Ascending aorta (tissue), 2 donors: ENCODE measurements at regions not wholly inside any gene's neighbourhood (a gene's known extent, or its start where the extent isn't known, plus 50 kb on each side); places are given as distances from the start of the nearest gene placed in this dataset.

Source experiments
- DNase-seq, 2 donors: peaks; one replicate each; pipeline ENCODE4 v3.0.0-alpha.2; 2019; ENCODE audit warnings: low spot score in 2 of 2
- H3K27ac ChIP-seq, 2 donors: fragments of 200-600 bp; sonication (generic); one replicate each; pipeline ENCODE4 v1.5.1; 2016 to 2017; ENCODE audit warnings: mild to moderate bottlenecking in 1 of 2
- H3K27me3 ChIP-seq: fragments of 200-600 bp; sonication (generic); one replicate; pipeline ENCODE4 v1.5.1; 2017
- H3K36me3 ChIP-seq, 2 donors: fragments of 200-600 bp; sonication (generic); one replicate each; pipeline ENCODE4 v1.5.1; 2016
- H3K4me1 ChIP-seq, 2 donors: fragments of 200-600 bp; sonication (generic); one replicate each; pipeline ENCODE4 v1.5.1; 2016 to 2017; ENCODE audit warnings: mild to moderate bottlenecking in 1 of 2
- H3K4me3 ChIP-seq, 2 donors: fragments of 200-600 bp; sonication (generic); one replicate each; pipeline ENCODE4 v1.5.1; 2016 to 2017; ENCODE audit warnings: mild to moderate bottlenecking in 1 of 2
- H3K9me3 ChIP-seq, 2 donors: fragments of 200-600 bp; sonication (generic); one replicate each; pipeline ENCODE4 v1.5.1; 2016
- intact Hi-C: fragments of 100-400 bp; cut with DNase I; formaldehyde crosslinking; loops from one replicate; pipeline ENCODE4 v1.15.1; 2023
- TF ChIP-seq, protein P1 (sequence below), 3 experiments: fragments of 200-600 bp in 2 of 3; fragments of 450-650 bp in 1 of 3; sonication (generic) in 2 of 3; IDR thresholded peaks; one replicate each; pipeline ENCODE4 v1.5.1; 2016 to 2019; ENCODE audit warnings: antibody characterized with exemption in 3 of 3, mild to moderate bottlenecking in 1 of 3, moderate library complexity in 1 of 3

DNA sequence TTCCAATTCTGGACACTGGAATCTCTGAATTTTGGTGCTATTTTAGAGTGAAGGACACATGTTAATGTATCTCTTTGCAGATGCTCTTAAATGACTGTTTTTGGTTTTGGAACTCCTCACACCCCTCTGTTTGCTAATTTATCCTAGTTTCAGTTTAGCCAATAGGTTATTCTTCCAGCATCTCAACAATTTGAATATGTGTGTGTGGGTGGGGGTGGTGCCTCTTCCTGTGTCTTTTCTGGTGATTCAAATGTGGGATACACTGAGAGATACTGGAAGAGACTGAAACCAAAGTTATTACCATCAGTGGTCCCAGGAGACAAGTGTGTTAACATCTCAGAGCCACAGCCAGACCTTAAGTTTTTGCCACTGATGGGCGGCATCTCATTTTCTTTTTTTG lies 1317.4 kb upstream of the TMEM132C start:
- TF ChIP-seq, protein P1, sequence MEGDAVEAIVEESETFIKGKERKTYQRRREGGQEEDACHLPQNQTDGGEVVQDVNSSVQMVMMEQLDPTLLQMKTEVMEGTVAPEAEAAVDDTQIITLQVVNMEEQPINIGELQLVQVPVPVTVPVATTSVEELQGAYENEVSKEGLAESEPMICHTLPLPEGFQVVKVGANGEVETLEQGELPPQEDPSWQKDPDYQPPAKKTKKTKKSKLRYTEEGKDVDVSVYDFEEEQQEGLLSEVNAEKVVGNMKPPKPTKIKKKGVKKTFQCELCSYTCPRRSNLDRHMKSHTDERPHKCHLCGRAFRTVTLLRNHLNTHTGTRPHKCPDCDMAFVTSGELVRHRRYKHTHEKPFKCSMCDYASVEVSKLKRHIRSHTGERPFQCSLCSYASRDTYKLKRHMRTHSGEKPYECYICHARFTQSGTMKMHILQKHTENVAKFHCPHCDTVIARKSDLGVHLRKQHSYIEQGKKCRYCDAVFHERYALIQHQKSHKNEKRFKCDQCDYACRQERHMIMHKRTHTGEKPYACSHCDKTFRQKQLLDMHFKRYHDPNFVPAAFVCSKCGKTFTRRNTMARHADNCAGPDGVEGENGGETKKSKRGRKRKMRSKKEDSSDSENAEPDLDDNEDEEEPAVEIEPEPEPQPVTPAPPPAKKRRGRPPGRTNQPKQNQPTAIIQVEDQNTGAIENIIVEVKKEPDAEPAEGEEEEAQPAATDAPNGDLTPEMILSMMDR (IDR thresholded peaks at IDR 0.05) = no peak
- intact Hi-C loops = no loop called here
- no peaks in the 10 kb centered on the region for H3K36me3 ChIP-seq
- no peak overlapping the region for H3K4me3 ChIP-seq
- DNase-seq = no peak
- no peaks in the 10 kb centered on the region for H3K4me1 ChIP-seq
- no peaks in the 10 kb centered on the region for H3K27me3 ChIP-seq
- H3K27ac ChIP-seq = no peak overlapping the region
- no peaks in the 10 kb centered on the region for H3K9me3 ChIP-seq

GRCh38 chr12:126950266-126950665 lies 1316.7 kb upstream of the TMEM132C start:
- H3K27ac ChIP-seq = no peak overlapping the region
- no peaks in the 10 kb centered on the region for H3K9me3 ChIP-seq
- H3K27me3 ChIP-seq = no peaks in the 10 kb centered on the region
- DNase-seq = no peak
- H3K4me1 ChIP-seq = no peaks in the 10 kb centered on the region
- TF ChIP-seq, protein P1 (IDR thresholded peaks at IDR 0.05) = no peak
- H3K4me3 ChIP-seq = no peak overlapping the region
- intact Hi-C loops = no loop called here
- no peaks in the 10 kb centered on the region for H3K36me3 ChIP-seq

- Histone ChIP-seq H3K4me3 (no peak overlapping the region), H3K27ac (no peak overlapping the region), H3K9me3 (peaks cover 0 to 4% of the 10 kb centered on the region in 2 donors), H3K4me1 (no peaks in the 10 kb centered on the region), H3K27me3 (no peaks in the 10 kb centered on the region), H3K36me3 (no peaks in the 10 kb centered on the region)
- TF ChIP-seq, protein P1 (IDR thresholded peaks at IDR 0.05) = no peak
- intact Hi-C loops = no loop called here
- DNase-seq = no peak
Observed at GRCh38 chr12:126952096-126953007, 1314.6 kb upstream of the TMEM132C start.

DNA sequence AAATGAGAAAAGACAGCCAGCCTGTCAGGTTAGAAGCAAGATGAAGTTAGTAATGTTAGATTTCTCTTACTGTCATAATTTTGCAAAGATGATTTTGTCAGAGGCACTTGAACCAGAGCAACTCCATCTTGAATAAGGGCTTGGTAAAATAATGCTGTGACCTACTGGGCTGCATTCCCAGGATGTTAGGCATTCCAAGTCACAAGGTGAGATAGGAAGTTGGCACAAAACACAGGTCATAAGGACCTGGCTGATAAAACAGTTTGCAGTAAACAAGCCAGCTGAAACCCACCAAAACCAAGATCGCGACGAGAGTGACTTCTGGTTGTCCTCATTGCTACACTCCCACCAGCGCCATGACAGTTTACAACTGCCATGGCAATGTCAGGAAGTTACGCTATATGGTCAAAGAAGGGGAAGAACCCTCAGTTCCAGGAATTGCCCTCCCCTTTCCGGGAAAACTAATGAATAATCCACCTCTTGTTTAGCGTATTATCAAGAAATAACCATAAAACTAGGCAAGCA lies 1313.5 kb upstream of the TMEM132C start:
- Histone ChIP-seq H3K4me3 (no peak overlapping the region), H3K36me3 (no peaks in the 10 kb centered on the region), H3K9me3 (peaks cover 0 to 4% of the 10 kb centered on the region in 2 donors), H3K27ac (no peak overlapping the region), H3K27me3 (no peaks in the 10 kb centered on the region), H3K4me1 (no peaks in the 10 kb centered on the region)
- TF ChIP-seq, protein P1 (IDR thresholded peaks at IDR 0.05) = no peak
- intact Hi-C loops = no loop called here
- DNase-seq = no peak

GRCh38 chr12:126960221-126960620 lies 1306.7 kb upstream of the TMEM132C start:
- TF ChIP-seq, protein P1 (IDR thresholded peaks at IDR 0.05) = no peak
- Histone ChIP-seq H3K4me3 (no peak overlapping the region), H3K4me1 (no peaks in the 10 kb centered on the region), H3K36me3 (no peaks in the 10 kb centered on the region), H3K9me3 (peaks cover 0 to 4% of the 10 kb centered on the region in 2 donors), H3K27ac (no peak overlapping the region), H3K27me3 (no peaks in the 10 kb centered on the region)
- intact Hi-C loops = no loop called here
- DNase-seq = no peak
